Fibroblast of the aortic adventitia (primary cell): ENCODE measurements at regions not wholly inside any gene's neighbourhood (a gene's known extent, or its start where the extent isn't known, plus 50 kb on each side); places are given as distances from the start of the nearest gene placed in this dataset. TPM values are rescaled to one million over a fixed set of nuclear protein-coding genes. Genes with fewer than 3 reads are reported as not detected.

Source experiments
- DNase-seq: peaks from one replicate; pipeline ENCODE4 v3.0.0-alpha.2; 2010; ENCODE audit warnings: low read depth
- H3K4me3 ChIP-seq: 2 replicates; pipeline ENCODE4 v1.5.1; 2011; ENCODE audit warnings: low read depth, mild to moderate bottlenecking, control low read depth, low read length, moderate library complexity
- CTCF ChIP-seq: IDR thresholded peaks from 2 replicates; pipeline ENCODE4 v1.5.1; 2011; ENCODE audit warnings: mild to moderate bottlenecking, low read length, control low read depth, inconsistent platforms; ENCODE audit not compliant: insufficient read depth
- small RNA-seq: library from RNA; depleted of rRNA; stranded (forward); fragments of <200 nt; gene quantifications from one replicate; pipeline ENCODE3, GENCODE V24; 2012

- TF ChIP-seq CTCF, result no peak
- H3K4me3 ChIP-seq, result no peak overlapping the region
- peak; percentile 57 for DNase-seq
Observed at GRCh38 chr1:206415942-206416341, 54.3 kb upstream of the IKBKE start.

GRCh38 chr1:206417774-206418614 is 52.3 kb upstream of the IKBKE start:
- TF ChIP-seq CTCF, result no peak
- no peak overlapping the region for H3K4me3 ChIP-seq
- no peak for DNase-seq

GRCh38 chr1:206419250-206419649 is 51.0 kb upstream of the IKBKE start:
- DNase-seq, result no peak
- no peak for TF ChIP-seq CTCF
- no peak overlapping the region for H3K4me3 ChIP-seq

GRCh38 chr1:206419783-206420182 is 50.5 kb upstream of the IKBKE start:
- peak; percentile 71 for DNase-seq
- no peak overlapping the region for H3K4me3 ChIP-seq

GRCh38 chr1:206420471-206420870 is 49.8 kb upstream of the IKBKE start:
- no peak for TF ChIP-seq CTCF
- no peak for DNase-seq
- H3K4me3 ChIP-seq, result no peak overlapping the region

More at GRCh38 chr1:206419783-206420182, 50.5 kb upstream of the IKBKE start:
- no peak for TF ChIP-seq CTCF

Small RNA genes lying in the stretch of these regions (small RNA-seq; reads per million reads assigned to genes)
- gene AC244023.1, result not detected
